ENCODE measurements at regions not wholly inside any gene's neighbourhood (a gene's known extent, or its start where the extent isn't known, plus 50 kb on each side); places are given as distances from the start of the nearest gene placed in this dataset.

DNA sequence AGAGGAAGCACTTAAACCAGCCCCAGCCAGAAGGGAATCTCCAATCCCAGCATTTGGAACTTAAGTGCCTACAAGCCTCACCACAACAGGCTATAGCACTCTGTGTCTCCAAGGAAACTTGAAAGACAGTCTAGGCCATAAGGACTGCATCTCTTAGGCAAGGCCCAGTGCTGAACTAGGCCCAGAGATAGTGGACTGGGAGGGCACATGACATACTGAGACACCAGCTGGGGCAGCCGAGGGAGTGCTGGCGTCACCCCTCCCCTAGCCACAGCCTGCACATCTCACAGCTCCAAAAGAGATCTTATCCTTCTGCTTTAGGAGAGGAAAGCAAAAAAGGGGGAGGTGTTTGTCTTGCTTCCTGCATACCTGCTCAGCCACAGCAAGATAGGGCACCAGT is 618.5 kb downstream of the COL12A1 start:
- Histone ChIP-seq H3K36me3 (ENCODE audit: control insufficient read depth, low read length) (no peaks in the 10 kb centered on the region), H3K4me1 (ENCODE audit: control insufficient read depth, low read length) (no peaks in the 10 kb centered on the region), H3K9me3 (ENCODE audit: control insufficient read depth, insufficient read depth, low read length) (no peaks in the 10 kb centered on the region), H3K79me2 (ENCODE audit: control insufficient read depth, low read length) (no peaks in the 10 kb centered on the region), H3K27ac (ENCODE audit: low read depth, low read length) (no peak overlapping the region), H3K4me3 (ENCODE audit: low read length) (no peak overlapping the region), H3K27me3 (ENCODE audit: control insufficient read depth, low read length) (no peaks in the 10 kb centered on the region), H4K20me1 (ENCODE audit: control insufficient read depth, insufficient read depth, low read depth, low read length) (no peaks in the 10 kb centered on the region), H3K9me2 (replicated peaks; ENCODE audit: control insufficient read depth, low read length) (no peaks in the 10 kb centered on the region), H3K4me2 (ENCODE audit: low read length) (no peak overlapping the region), H3F3A (ENCODE audit: control insufficient read depth, insufficient read depth) (no peaks in the 10 kb centered on the region)
- TF ChIP-seq EZH2phosphoT487 (IDR thresholded peaks at IDR 0.05; ENCODE audit: borderline replicate concordance, low read length), result no peak
- TF ChIP-seq, protein P1, sequence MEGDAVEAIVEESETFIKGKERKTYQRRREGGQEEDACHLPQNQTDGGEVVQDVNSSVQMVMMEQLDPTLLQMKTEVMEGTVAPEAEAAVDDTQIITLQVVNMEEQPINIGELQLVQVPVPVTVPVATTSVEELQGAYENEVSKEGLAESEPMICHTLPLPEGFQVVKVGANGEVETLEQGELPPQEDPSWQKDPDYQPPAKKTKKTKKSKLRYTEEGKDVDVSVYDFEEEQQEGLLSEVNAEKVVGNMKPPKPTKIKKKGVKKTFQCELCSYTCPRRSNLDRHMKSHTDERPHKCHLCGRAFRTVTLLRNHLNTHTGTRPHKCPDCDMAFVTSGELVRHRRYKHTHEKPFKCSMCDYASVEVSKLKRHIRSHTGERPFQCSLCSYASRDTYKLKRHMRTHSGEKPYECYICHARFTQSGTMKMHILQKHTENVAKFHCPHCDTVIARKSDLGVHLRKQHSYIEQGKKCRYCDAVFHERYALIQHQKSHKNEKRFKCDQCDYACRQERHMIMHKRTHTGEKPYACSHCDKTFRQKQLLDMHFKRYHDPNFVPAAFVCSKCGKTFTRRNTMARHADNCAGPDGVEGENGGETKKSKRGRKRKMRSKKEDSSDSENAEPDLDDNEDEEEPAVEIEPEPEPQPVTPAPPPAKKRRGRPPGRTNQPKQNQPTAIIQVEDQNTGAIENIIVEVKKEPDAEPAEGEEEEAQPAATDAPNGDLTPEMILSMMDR (IDR thresholded peaks at IDR 0.05; ENCODE audit: low read depth, low read length, poor library complexity, severe bottlenecking), result no peak

DNA sequence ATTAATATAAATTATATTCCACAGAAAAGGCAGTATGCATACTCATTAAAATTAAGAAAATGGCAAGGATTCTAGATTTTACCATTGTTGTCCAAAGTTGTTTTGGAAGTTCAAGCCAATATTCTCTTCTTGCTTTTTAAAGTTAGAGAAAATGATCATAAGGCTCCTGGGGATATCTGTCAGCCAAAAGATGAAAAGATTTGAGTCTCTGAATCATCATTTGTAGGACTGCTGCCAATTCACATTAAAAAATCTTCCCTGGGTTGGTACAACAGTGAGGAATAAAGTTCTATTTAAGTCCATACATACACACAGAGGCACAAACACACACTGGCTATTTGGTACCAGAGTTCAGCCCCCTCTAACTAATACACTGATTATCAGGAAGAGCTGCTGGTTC is 620.1 kb downstream of the COL12A1 start:
- Histone ChIP-seq H3K4me3 (ENCODE audit: low read length) (no peak overlapping the region), H3K4me1 (ENCODE audit: control insufficient read depth, low read length) (no peaks in the 10 kb centered on the region), H3K27me3 (ENCODE audit: control insufficient read depth, low read length) (no peaks in the 10 kb centered on the region), H3K27ac (ENCODE audit: low read depth, low read length) (no peak overlapping the region), H3K79me2 (ENCODE audit: control insufficient read depth, low read length) (no peaks in the 10 kb centered on the region), H3K4me2 (ENCODE audit: low read length) (no peak overlapping the region), H3F3A (ENCODE audit: control insufficient read depth, insufficient read depth) (no peaks in the 10 kb centered on the region), H4K20me1 (ENCODE audit: control insufficient read depth, insufficient read depth, low read depth, low read length) (no peaks in the 10 kb centered on the region), H3K36me3 (ENCODE audit: control insufficient read depth, low read length) (no peaks in the 10 kb centered on the region), H3K9me3 (ENCODE audit: control insufficient read depth, insufficient read depth, low read length) (no peaks in the 10 kb centered on the region), H3K9me2 (replicated peaks; ENCODE audit: control insufficient read depth, low read length) (no peaks in the 10 kb centered on the region)
- TF ChIP-seq, protein P1 (IDR thresholded peaks at IDR 0.05; ENCODE audit: low read depth, low read length, poor library complexity, severe bottlenecking), result no peak
- TF ChIP-seq EZH2phosphoT487 (IDR thresholded peaks at IDR 0.05; ENCODE audit: borderline replicate concordance, low read length), result no peak

DNA sequence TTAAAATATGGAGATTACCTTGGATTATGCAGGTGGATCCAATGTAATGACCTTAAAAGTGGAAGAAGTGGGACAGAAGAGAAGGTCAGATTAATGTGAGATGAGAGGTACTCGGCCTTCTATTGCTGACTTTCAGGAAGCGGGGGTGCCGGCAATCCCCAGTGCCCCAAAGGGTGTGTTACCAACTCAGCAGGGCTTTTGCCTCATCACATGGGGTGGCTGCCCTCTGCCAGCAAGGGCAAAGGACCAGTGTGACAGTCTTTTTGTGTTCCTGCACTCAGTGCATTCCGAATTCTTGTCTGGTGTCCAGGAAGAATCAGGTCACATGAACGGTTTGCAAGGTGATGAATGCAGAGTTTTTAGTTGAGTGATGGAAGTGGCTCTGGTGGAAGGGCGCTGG is 624.2 kb downstream of the COL12A1 start:
- H3K4me3 ChIP-seq (ENCODE audit: low read length), result no peak overlapping the region
- no peaks in the 10 kb centered on the region for H4K20me1 ChIP-seq (ENCODE audit: control insufficient read depth, insufficient read depth, low read depth, low read length)
- no peaks in the 10 kb centered on the region for H3K4me1 ChIP-seq (ENCODE audit: control insufficient read depth, low read length)
- TF ChIP-seq, protein P1 (IDR thresholded peaks at IDR 0.05; ENCODE audit: low read depth, low read length, poor library complexity, severe bottlenecking), result no peak
- no peak for TF ChIP-seq EZH2phosphoT487 (IDR thresholded peaks at IDR 0.05; ENCODE audit: borderline replicate concordance, low read length)
- H3K36me3 ChIP-seq (ENCODE audit: control insufficient read depth, low read length), result no peaks in the 10 kb centered on the region
- H3F3A ChIP-seq (ENCODE audit: control insufficient read depth, insufficient read depth), result no peaks in the 10 kb centered on the region
- no peaks in the 10 kb centered on the region for H3K79me2 ChIP-seq (ENCODE audit: control insufficient read depth, low read length)
- H3K9me3 ChIP-seq (ENCODE audit: control insufficient read depth, insufficient read depth, low read length), result no peaks in the 10 kb centered on the region
- no peaks in the 10 kb centered on the region for H3K9me2 ChIP-seq (replicated peaks; ENCODE audit: control insufficient read depth, low read length)
- no peaks in the 10 kb centered on the region for H3K27me3 ChIP-seq (ENCODE audit: control insufficient read depth, low read length)
- H3K27ac ChIP-seq (ENCODE audit: low read depth, low read length), result no peak overlapping the region
- no peak overlapping the region for H3K4me2 ChIP-seq (ENCODE audit: low read length)

DNA sequence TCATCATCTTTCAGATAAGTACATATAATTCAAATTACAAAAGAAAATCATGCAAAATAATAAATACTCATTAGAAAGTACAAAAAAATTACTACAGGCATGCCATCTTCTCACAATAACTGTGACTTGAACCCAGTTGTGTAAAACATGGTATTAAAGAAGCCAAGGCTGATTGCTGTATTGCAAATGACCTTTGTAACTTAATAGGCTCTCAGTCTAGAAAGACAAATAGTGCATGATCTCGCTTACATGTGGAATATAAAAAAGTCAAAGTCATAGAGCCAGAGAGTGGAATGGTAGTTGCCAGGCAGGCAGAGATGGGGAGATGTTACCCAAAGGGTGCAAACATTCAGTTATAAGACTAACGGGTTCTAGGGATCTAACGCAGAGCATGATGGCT is 626.1 kb downstream of the COL12A1 start:
- no peak overlapping the region for H3K27ac ChIP-seq (ENCODE audit: low read depth, low read length)

More for the DNA sequence above, 626.1 kb downstream of the COL12A1 start:
- no peak overlapping the region for H3K4me2 ChIP-seq (ENCODE audit: low read length)
- no peaks in the 10 kb centered on the region for H3K79me2 ChIP-seq (ENCODE audit: control insufficient read depth, low read length)
- H3K4me1 ChIP-seq (ENCODE audit: control insufficient read depth, low read length), result no peaks in the 10 kb centered on the region
- no peaks in the 10 kb centered on the region for H4K20me1 ChIP-seq (ENCODE audit: control insufficient read depth, insufficient read depth, low read depth, low read length)
- no peaks in the 10 kb centered on the region for H3K9me3 ChIP-seq (ENCODE audit: control insufficient read depth, insufficient read depth, low read length)
- TF ChIP-seq, protein P1 (IDR thresholded peaks at IDR 0.05; ENCODE audit: low read depth, low read length, poor library complexity, severe bottlenecking), result no peak
- no peak for TF ChIP-seq EZH2phosphoT487 (IDR thresholded peaks at IDR 0.05; ENCODE audit: borderline replicate concordance, low read length)
- no peaks in the 10 kb centered on the region for H3F3A ChIP-seq (ENCODE audit: control insufficient read depth, insufficient read depth)
- H3K36me3 ChIP-seq (ENCODE audit: control insufficient read depth, low read length), result no peaks in the 10 kb centered on the region
- H3K9me2 ChIP-seq (replicated peaks; ENCODE audit: control insufficient read depth, low read length), result no peaks in the 10 kb centered on the region
- no peak overlapping the region for H3K4me3 ChIP-seq (ENCODE audit: low read length)
- H3K27me3 ChIP-seq (ENCODE audit: control insufficient read depth, low read length), result no peaks in the 10 kb centered on the region
